GM12891 (cell line): ENCODE measurements at regions not wholly inside any gene's neighbourhood (a gene's known extent, or its start where the extent isn't known, plus 50 kb on each side); places are given as distances from the start of the nearest gene placed in this dataset.

Experiments
- POLR2A ChIP-seq: IDR thresholded peaks from 2 replicates; pipeline ENCODE4 v1.6.1; 2011; ENCODE audit warnings: low read depth, low read length, control low read depth
- POLR2AphosphoS5 ChIP-seq: IDR thresholded peaks from 2 replicates; pipeline ENCODE4 v1.6.1; 2011; ENCODE audit warnings: low read depth, low read length, control low read depth
- POU2F2 ChIP-seq: IDR thresholded peaks from 2 replicates; pipeline ENCODE4 v1.6.1; 2011; ENCODE audit warnings: low read depth, mild to moderate bottlenecking, control low read depth, low read length, moderate library complexity
- SPI1 ChIP-seq: IDR thresholded peaks from 2 replicates; pipeline ENCODE4 v1.6.1; 2011; ENCODE audit warnings: low read depth, low read length, control low read depth
- TAF1 ChIP-seq: IDR thresholded peaks from 2 replicates; pipeline ENCODE4 v1.6.1; 2011; ENCODE audit warnings: low read depth, low read length, control low read depth

DNA sequence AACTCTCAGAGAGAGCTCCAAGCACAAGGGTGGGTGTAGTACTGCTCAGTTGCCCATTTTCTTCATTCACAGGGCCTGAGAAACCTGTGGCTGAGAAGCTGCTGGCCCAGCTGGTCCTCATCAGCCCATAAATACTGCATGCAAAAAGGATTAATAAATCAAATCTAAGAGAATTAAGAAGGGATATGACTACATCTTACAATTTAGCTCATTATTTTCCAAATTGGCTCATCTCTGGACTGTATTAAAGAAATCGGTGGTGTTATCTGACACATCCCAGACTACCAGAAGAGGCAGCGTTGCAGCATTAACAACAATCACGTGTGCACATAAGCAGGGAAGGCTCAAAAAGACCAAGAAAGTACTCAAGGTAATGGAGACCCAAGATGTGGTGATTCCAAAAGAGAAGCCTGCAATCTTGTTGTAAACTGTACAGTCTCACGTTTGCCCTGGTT, 90.7 kb downstream of the CD24 start:
- TF ChIP-seq POLR2AphosphoS5 (no peak), POLR2A (no peak), SPI1 (no peak), TAF1 (no peak), POU2F2 (no peak)
